ENCODE measurements at regions not wholly inside any gene's neighbourhood (a gene's known extent, or its start where the extent isn't known, plus 50 kb on each side); places are given as distances from the start of the nearest gene placed in this dataset.

DNA sequence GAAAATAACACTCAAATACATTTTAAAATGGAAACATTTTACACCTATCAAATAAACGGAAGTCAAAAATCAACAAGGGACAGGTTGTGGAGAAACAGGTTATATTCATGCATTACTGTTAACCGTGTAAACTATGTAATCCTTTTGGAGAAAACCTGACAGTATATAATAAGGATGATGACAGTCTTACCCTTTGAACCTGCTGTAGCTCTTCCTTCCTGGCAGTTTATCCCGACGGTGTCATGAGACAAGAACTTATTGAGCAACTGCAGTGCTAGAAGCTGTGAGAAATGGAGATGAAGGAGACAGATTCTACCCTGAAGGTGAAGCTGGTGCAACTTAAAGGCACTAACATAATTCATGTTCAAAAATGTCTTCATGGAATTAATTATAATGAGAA, 76.7 kb downstream of the PLEKHG1 start:
- Histone ChIP-seq H3K9me3 (ENCODE audit: low read depth, low read length) (no peaks in the 10 kb centered on the region), H3K27me3 (ENCODE audit: insufficient read depth, low read length) (peaks cover 12% of the 10 kb centered on the region), H3K27ac (ENCODE audit: low read depth, low read length) (no peak overlapping the region), H4K20me1 (ENCODE audit: insufficient read depth, low read length) (no peaks in the 10 kb centered on the region), H3K4me3 (ENCODE audit: insufficient read depth, low read length) (no peak overlapping the region), H3K36me3 (ENCODE audit: insufficient read depth, low read length) (no peaks in the 10 kb centered on the region), H2AFZ (ENCODE audit: low read length) (no peak overlapping the region), H3K4me2 (ENCODE audit: insufficient read depth, low read length) (no peak overlapping the region), H3K79me2 (ENCODE audit: insufficient read depth, low read length) (no peaks in the 10 kb centered on the region), H3K4me1 (ENCODE audit: insufficient read depth, low read length) (no peaks in the 10 kb centered on the region)
- TF ChIP-seq, protein P1, sequence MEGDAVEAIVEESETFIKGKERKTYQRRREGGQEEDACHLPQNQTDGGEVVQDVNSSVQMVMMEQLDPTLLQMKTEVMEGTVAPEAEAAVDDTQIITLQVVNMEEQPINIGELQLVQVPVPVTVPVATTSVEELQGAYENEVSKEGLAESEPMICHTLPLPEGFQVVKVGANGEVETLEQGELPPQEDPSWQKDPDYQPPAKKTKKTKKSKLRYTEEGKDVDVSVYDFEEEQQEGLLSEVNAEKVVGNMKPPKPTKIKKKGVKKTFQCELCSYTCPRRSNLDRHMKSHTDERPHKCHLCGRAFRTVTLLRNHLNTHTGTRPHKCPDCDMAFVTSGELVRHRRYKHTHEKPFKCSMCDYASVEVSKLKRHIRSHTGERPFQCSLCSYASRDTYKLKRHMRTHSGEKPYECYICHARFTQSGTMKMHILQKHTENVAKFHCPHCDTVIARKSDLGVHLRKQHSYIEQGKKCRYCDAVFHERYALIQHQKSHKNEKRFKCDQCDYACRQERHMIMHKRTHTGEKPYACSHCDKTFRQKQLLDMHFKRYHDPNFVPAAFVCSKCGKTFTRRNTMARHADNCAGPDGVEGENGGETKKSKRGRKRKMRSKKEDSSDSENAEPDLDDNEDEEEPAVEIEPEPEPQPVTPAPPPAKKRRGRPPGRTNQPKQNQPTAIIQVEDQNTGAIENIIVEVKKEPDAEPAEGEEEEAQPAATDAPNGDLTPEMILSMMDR (IDR thresholded peaks at IDR 0.05; ENCODE audit: extremely low read depth, low read depth, low read length) = no peak
- DNase-seq (ENCODE audit: insufficient read length, low spot score, missing footprints) = no peak

DNA sequence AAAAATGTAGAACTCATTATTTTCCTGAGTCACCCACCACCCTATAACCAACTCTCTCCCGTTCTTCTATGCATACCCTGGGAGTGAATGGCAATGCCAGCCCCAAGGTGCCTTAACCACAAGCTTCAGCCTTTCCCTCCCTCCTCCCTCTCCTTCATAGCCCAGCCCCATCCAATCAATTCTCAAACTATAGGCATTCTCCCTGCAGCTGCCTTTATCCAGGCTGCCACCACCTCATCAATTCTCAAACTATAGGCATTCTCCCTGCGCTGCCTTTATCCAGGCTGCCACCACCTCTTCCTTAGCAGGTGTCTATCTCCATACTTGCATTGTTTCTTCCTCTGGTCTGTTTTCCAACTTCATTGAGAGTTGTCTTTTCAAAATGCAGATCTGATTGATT, 77.1 kb downstream of the PLEKHG1 start:
- Histone ChIP-seq H3K4me1 (ENCODE audit: insufficient read depth, low read length) (no peaks in the 10 kb centered on the region), H3K9me3 (ENCODE audit: low read depth, low read length) (no peaks in the 10 kb centered on the region), H3K36me3 (ENCODE audit: insufficient read depth, low read length) (no peaks in the 10 kb centered on the region), H4K20me1 (ENCODE audit: insufficient read depth, low read length) (no peaks in the 10 kb centered on the region), H3K4me2 (ENCODE audit: insufficient read depth, low read length) (no peak overlapping the region), H3K4me3 (ENCODE audit: insufficient read depth, low read length) (no peak overlapping the region), H3K27me3 (ENCODE audit: insufficient read depth, low read length) (peaks cover 12% of the 10 kb centered on the region), H3K79me2 (ENCODE audit: insufficient read depth, low read length) (no peaks in the 10 kb centered on the region), H3K27ac (ENCODE audit: low read depth, low read length) (no peak overlapping the region), H2AFZ (ENCODE audit: low read length) (no peak overlapping the region)
- no peak for DNase-seq (ENCODE audit: insufficient read length, low spot score, missing footprints)
- TF ChIP-seq, protein P1 (IDR thresholded peaks at IDR 0.05; ENCODE audit: extremely low read depth, low read depth, low read length) = no peak

DNA sequence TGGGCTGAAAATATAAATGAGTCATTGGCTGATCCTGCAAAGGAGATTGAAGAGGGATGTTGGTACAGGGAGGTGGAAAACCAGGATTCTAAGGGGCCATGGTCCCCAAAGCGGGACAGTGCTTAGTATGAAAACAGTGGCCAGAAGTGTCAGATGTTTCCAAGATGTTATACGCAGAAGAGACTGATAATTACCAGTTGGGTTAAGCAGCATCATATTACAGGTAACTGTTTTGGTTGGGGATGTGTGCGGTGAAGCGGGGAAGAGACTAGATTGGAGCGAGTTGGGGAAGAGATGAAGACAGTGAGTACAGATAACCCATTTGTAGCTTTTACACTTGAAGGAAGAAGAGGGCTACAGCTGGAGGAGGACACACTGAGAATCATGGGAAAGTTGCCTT, 80.8 kb downstream of the PLEKHG1 start:
- peaks cover 7% of the 10 kb centered on the region for H3K27me3 ChIP-seq (ENCODE audit: insufficient read depth, low read length)

DNA sequence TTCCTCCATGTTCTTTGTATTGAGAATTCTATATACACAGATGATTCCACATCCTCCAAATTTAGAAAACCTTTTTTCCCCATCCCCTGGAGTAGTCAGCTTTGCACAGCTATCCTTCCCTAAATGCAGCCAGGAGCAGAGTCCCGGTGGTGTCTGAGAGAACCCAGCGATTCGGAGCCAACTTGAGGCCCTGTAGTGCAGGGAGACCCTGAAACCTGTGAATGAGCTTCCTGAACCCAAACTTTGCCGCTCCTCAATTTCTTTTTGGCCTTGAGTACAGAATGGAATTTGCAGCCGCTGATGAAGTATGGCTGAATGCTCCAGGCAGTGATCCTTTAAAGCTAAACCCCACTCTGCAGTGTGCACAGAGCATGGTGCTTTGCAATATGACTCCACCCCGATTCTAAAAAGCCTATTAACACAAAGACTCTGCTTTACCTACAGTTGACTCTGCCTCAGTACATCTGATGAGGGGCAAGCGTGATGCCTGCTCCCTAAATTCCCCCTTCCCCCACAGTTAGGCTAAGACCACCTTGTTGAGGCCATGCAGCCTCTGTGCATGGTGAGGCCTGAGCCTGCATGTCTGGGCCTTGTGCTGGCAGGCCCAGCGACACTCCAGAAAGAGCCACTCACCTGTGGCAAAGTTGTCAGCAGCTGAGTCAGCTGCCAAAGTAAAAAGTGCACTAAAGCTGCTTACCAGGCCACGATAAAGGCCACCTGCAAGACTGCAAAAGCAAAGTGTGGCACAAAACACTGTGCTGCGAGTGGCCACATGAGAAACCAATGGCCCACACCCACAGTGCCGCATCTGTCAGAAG, 82.1 kb downstream of the PLEKHG1 start:
- DNase-seq (ENCODE audit: insufficient read length, low spot score, missing footprints) = no peak
- Histone ChIP-seq H3K79me2 (ENCODE audit: insufficient read depth, low read length) (no peaks in the 10 kb centered on the region), H2AFZ (ENCODE audit: low read length) (no peak overlapping the region), H3K4me3 (ENCODE audit: insufficient read depth, low read length) (no peak overlapping the region), H3K9me3 (ENCODE audit: low read depth, low read length) (no peaks in the 10 kb centered on the region), H4K20me1 (ENCODE audit: insufficient read depth, low read length) (no peaks in the 10 kb centered on the region), H3K36me3 (ENCODE audit: insufficient read depth, low read length) (no peaks in the 10 kb centered on the region), H3K4me1 (ENCODE audit: insufficient read depth, low read length) (no peaks in the 10 kb centered on the region), H3K4me2 (ENCODE audit: insufficient read depth, low read length) (no peak overlapping the region), H3K27ac (ENCODE audit: low read depth, low read length) (no peak overlapping the region), H3K27me3 (ENCODE audit: insufficient read depth, low read length) (no peaks in the 10 kb centered on the region)
- TF ChIP-seq, protein P1 (IDR thresholded peaks at IDR 0.05; ENCODE audit: extremely low read depth, low read depth, low read length) = no peak

More for the DNA sequence above, 80.8 kb downstream of the PLEKHG1 start:
- Histone ChIP-seq H3K79me2 (ENCODE audit: insufficient read depth, low read length) (no peaks in the 10 kb centered on the region), H3K4me2 (ENCODE audit: insufficient read depth, low read length) (no peak overlapping the region), H3K9me3 (ENCODE audit: low read depth, low read length) (no peaks in the 10 kb centered on the region), H2AFZ (ENCODE audit: low read length) (no peak overlapping the region), H4K20me1 (ENCODE audit: insufficient read depth, low read length) (no peaks in the 10 kb centered on the region), H3K4me3 (ENCODE audit: insufficient read depth, low read length) (no peak overlapping the region), H3K4me1 (ENCODE audit: insufficient read depth, low read length) (no peaks in the 10 kb centered on the region), H3K27ac (ENCODE audit: low read depth, low read length) (no peak overlapping the region), H3K36me3 (ENCODE audit: insufficient read depth, low read length) (no peaks in the 10 kb centered on the region)
- TF ChIP-seq, protein P1 (IDR thresholded peaks at IDR 0.05; ENCODE audit: extremely low read depth, low read depth, low read length) = no peak
- DNase-seq (ENCODE audit: insufficient read length, low spot score, missing footprints) = no peak

Measured in osteoblast (primary cell).